T-helper 1 cell treated with Interleukin-12 subunit alpha and Interleukin-12 subunit beta and Interleukin-4 antibody, amounts not matched to agents 30 μg/mL and 1 μg/mL, for 36 hours (primary cell): ENCODE measurements at regions not wholly inside any gene's neighbourhood (a gene's known extent, or its start where the extent isn't known, plus 50 kb on each side); places are given as distances from the start of the nearest gene placed in this dataset.
"Not testable (repeated sequence)": the region's sequence is repeated elsewhere in the genome, so short reads cannot be mapped to it uniquely, and the experiment has no call there.

ENCODE experiments used
- H3K27ac Mint-ChIP-seq: one replicate; pipeline ENCODE4 v1.8.0; 2021; ENCODE audit warnings: mild to moderate bottlenecking, mixed read lengths
- H3K27me3 Mint-ChIP-seq: one replicate; pipeline ENCODE4 v1.8.0; 2021; ENCODE audit warnings: low read depth, mixed read lengths
- H3K36me3 Mint-ChIP-seq: one replicate; pipeline ENCODE4 v1.8.0; 2021; ENCODE audit warnings: low read depth, mixed read lengths
- H3K4me1 Mint-ChIP-seq: one replicate; pipeline ENCODE4 v1.8.0; 2021; ENCODE audit warnings: low read depth, mixed read lengths
- H3K4me3 Mint-ChIP-seq: one replicate; pipeline ENCODE4 v1.8.0; 2021; ENCODE audit warnings: mild to moderate bottlenecking, moderate library complexity, mixed read lengths
- H3K9me3 Mint-ChIP-seq: one replicate; pipeline ENCODE4 v1.8.0; 2021; ENCODE audit warnings: mixed read lengths

DNA sequence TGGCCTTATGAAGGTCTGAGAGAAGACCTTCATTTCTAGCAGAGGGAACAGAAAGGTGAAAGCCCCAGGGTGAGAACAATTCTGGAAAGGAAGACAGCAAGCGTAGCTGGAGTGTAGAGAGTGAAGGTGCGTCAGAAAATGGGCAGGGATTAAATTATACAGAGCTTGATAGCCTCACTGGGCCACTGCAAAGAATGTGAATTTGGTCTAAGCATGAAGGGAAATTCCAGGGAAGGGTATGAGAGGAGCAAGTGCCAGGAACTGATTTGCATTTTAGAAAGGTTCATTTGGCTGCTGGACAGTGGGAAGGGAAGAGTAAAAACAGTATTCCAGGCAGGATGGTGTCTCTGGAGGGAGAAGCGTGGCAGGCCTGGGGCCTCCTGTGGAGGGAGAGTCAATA is 274.1 kb upstream of the ASIC2 start:
- H3K27ac Mint-ChIP-seq: no peak overlapping the region
- no peaks in the 10 kb centered on the region for H3K27me3 Mint-ChIP-seq
- H3K9me3 Mint-ChIP-seq: no peaks in the 10 kb centered on the region
- H3K36me3 Mint-ChIP-seq: no peaks in the 10 kb centered on the region
- H3K4me3 Mint-ChIP-seq: no peak overlapping the region
- H3K4me1 Mint-ChIP-seq: no peaks in the 10 kb centered on the region

DNA sequence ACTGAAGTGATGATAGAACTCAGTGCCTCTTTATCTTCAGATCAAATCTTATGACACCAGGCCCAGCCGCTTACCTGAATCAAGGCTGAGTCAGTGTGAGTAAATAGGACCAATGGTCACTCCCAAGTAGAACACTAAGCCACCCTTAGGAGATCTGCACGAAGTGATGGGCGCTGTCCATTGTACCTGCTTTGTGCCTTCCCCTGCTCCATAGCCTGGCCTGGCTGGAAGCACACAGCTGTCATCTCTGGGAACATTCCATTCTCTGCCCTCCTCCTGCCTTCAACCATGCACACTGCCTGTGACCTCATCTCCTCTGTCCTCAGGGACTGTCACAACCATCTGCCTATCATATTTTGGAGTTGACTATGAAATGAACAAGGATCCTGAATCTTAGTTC is 279.5 kb upstream of the ASIC2 start:
- Mint-ChIP-seq H3K27me3 (no peaks in the 10 kb centered on the region), H3K27ac (no peak overlapping the region)

DNA sequence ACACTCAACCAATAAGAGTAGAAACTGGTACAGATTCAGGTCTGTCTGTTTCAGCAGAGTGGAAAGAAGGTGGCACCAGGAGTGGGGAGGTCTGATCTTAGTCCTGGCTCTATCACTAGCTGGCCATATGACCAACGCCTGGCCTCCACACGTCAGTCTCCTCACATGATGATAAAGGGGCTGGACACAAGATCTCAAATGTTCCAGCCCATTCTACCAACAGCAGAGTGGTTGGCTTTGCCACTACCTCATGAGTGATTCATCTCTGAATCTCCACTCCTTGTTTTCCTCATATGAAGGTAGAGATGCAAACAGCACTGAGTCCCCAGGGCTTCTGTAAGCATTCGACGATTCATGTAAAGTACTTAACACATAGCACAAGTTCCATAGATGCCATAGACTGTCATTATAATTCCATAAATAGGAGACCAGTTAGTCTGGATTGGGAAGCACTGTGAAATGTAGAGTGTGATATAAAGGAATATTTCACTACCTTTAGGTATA is 281.9 kb upstream of the ASIC2 start:
- H3K9me3 Mint-ChIP-seq: no peaks in the 10 kb centered on the region
- H3K4me1 Mint-ChIP-seq: no peaks in the 10 kb centered on the region
- H3K27me3 Mint-ChIP-seq: no peaks in the 10 kb centered on the region
- no peak overlapping the region for H3K27ac Mint-ChIP-seq
- H3K36me3 Mint-ChIP-seq: no peaks in the 10 kb centered on the region
- H3K4me3 Mint-ChIP-seq: no peak overlapping the region

More for the DNA sequence above, 279.5 kb upstream of the ASIC2 start:
- Mint-ChIP-seq H3K4me3 (no peak overlapping the region), H3K36me3 (no peaks in the 10 kb centered on the region), H3K4me1 (no peaks in the 10 kb centered on the region), H3K9me3 (no peaks in the 10 kb centered on the region)

DNA sequence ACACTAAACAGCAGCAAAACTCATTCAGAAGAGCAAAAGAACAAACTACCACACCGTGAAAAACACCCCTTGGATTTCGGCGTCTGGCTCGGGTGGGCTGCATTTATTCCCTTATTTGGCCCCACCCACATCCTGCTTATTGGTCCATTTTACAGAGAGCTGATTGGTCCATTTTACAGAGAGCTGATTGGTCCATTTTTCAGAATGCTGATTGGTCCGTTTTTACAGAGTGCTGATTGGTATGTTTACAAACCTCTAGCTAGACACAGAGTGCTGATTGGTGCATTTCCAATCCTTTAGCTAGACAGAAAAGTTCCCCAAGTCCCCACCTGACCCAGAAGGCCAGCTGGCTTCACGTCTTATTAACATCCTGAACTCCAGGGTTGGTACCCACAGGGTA is 286.6 kb upstream of the ASIC2 start:
- H3K27me3 Mint-ChIP-seq, H3K4me1 Mint-ChIP-seq, H3K4me3 Mint-ChIP-seq, H3K9me3 Mint-ChIP-seq, H3K36me3 Mint-ChIP-seq, H3K27ac Mint-ChIP-seq: not testable (repeated sequence)

DNA sequence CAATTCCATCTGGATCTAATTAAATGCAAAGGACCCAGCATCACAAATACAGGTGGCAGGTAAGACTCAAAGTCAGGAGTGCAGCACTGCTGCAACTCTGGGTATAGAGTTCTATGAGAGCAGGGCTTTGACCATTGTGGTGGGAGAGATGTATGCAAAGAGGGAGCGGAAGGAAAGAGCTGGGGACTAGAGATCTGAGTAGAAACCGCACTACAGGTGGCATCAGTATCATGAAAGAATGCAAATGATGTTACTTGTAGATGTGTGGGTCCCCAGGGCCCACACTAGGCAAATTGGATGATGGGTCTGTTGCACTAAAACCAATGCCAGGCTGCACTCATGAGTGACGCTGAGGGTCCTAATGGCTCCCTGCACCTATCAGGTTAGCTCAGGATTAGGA is 287.1 kb upstream of the ASIC2 start:
- Mint-ChIP-seq H3K27me3 (no peaks in the 10 kb centered on the region), H3K4me3 (no peak overlapping the region), H3K9me3 (no peaks in the 10 kb centered on the region), H3K36me3 (no peaks in the 10 kb centered on the region), H3K27ac (no peak overlapping the region), H3K4me1 (no peaks in the 10 kb centered on the region)

DNA sequence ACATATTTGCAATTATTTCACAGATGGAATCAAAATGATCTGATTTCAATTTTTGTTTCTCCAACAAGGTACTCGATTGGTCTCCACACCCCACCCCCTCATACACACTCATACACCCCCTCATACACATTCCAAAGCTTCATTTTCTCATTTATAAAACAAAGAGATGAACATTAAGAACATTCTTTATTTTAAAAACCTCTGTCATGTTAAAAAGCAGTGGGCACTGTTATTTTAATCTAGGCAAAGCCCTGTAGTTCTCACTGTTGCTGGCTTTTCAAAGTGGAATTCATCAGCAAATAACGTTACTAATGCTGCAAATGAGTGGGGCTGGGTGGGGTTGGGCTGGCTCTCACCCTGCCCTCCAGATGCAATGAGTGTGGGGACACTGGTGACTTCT is 289.6 kb upstream of the ASIC2 start:
- no peak overlapping the region for H3K4me3 Mint-ChIP-seq
- H3K27me3 Mint-ChIP-seq: no peaks in the 10 kb centered on the region
- no peaks in the 10 kb centered on the region for H3K36me3 Mint-ChIP-seq
- H3K4me1 Mint-ChIP-seq: no peaks in the 10 kb centered on the region
- H3K9me3 Mint-ChIP-seq: no peaks in the 10 kb centered on the region
- no peak overlapping the region for H3K27ac Mint-ChIP-seq

DNA sequence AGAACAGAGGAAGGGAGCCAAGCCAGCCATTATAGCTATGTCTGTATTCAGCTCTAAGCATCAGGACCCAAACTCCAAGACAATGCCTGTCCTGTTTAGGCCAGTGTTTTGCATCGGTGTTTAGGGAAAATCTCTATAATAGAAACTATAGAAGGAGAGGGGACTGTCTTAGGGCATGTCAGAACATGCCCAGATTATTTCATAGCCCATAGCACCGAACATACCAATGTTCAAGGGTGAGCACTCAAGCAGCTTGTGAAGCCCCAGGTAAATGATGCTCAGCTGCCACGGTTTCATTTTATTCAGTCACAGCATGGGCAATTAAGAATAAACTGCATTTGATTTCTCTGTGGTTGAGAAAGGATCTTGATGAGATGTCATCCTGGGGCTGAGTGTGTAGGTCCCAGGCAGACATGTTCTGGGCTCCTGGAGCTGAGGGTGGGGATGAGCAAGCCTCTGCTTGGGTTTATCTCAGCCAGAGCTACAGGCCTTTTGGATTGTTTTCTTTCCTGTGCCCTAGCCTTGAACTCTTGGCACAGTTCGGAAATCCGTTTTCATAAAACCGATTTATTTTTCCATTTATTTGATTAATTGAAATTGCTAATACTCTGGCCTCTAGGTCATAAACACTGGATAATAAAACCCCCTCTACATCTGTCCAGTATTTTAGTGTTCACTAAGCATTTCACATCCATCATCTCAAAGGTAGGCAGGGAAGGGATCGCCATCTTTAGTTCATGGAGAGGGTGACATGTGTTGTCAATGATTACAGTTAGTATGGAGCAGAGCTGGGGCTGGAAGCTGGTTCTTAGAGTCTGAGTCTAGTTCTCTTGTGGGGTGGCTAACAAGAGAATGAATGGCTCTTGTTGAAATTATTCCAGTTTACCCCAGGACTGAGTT is 290.7 kb upstream of the ASIC2 start:
- H3K9me3 Mint-ChIP-seq: no peaks in the 10 kb centered on the region
- no peak overlapping the region for H3K4me3 Mint-ChIP-seq
- H3K4me1 Mint-ChIP-seq: no peaks in the 10 kb centered on the region
- no peak overlapping the region for H3K27ac Mint-ChIP-seq
- peaks cover 4% of the 10 kb centered on the region for H3K27me3 Mint-ChIP-seq
- no peaks in the 10 kb centered on the region for H3K36me3 Mint-ChIP-seq

DNA sequence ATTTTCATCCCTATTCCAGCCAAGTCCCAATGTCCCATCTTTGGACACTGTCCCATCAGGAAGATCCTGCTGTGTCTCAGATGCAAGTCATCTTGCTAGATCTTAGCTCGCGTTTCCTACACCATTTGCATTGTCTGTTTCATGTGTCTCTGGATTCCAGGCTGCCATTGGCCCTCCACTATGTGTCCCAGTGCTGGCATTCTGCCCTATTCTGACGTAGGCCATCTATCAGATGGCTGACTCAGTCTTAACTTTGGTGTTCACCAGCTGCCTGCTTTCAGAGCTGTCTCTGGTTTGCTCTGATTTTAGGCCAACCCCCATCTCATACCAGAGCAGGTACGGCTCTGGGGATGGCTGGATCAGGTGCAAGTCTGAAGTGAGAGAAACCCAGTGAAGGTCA is 300.9 kb upstream of the ASIC2 start:
- no peak overlapping the region for H3K27ac Mint-ChIP-seq
- H3K4me1 Mint-ChIP-seq: no peaks in the 10 kb centered on the region
- no peaks in the 10 kb centered on the region for H3K27me3 Mint-ChIP-seq
- no peaks in the 10 kb centered on the region for H3K9me3 Mint-ChIP-seq
- no peaks in the 10 kb centered on the region for H3K36me3 Mint-ChIP-seq
- H3K4me3 Mint-ChIP-seq: no peak overlapping the region

DNA sequence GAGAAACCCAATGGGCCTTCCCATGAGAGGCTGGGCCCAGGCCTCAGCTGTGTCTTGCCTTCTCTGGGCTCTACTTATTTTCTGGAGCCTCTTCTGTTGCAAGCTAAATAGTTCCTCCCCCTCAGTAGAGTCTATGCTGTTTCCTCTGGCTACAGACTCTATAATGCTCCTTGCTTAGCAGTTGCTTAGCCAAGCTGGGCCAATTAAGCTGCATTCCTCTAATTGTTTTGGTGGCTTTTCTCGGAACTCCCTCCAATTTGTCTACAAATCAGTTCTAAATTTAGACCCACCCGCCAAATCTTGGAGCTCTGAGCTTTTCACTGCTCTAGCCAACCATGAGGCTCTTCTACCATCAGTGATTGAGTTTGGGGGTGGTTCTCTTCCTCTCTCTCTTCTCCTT is 302.7 kb upstream of the ASIC2 start:
- Mint-ChIP-seq H3K36me3 (no peaks in the 10 kb centered on the region), H3K9me3 (no peaks in the 10 kb centered on the region), H3K27ac (no peak overlapping the region), H3K27me3 (no peaks in the 10 kb centered on the region), H3K4me1 (no peaks in the 10 kb centered on the region), H3K4me3 (no peak overlapping the region)

DNA sequence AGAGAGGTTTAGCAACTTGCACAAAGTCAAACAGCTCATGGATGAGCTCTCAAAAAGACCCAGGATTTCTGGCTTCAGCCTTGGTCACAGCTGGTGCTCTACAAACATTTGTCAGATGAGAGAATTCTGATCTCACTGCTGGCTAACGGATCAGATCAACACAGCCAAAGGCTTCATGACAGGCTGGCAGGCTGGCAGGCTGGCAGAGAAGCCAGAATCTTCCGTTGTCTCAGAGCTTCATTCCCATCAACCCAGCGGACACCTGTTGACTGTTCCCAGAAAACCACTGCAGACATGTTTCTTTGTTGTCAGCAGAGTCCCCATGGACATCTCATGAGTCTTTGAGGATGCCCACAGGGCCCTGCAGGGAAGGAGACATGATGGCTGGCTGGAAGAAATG is 303.8 kb upstream of the ASIC2 start:
- no peak overlapping the region for H3K27ac Mint-ChIP-seq
- H3K27me3 Mint-ChIP-seq: no peaks in the 10 kb centered on the region
- H3K9me3 Mint-ChIP-seq: no peaks in the 10 kb centered on the region
- no peak overlapping the region for H3K4me3 Mint-ChIP-seq
- no peaks in the 10 kb centered on the region for H3K4me1 Mint-ChIP-seq
- H3K36me3 Mint-ChIP-seq: no peaks in the 10 kb centered on the region

DNA sequence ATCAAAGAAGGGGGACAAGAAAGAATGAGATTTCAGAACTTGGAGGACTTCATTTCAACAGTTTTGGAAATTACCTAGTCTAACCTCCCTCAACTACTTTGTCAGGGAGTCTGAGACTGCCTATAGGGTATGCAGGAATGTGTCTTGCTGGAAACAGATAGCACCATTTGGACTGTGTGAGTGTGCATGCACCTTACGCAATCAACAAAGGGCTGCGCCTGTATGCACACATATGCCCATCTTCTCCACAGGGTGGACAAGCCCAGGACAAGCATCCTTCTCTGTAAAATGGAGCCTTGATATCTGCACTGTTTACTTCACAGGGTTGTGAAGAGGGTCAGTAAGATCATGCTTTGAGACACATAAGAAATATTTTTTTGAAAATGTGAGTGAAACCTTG is 305.7 kb upstream of the ASIC2 start:
- Mint-ChIP-seq H3K36me3 (no peaks in the 10 kb centered on the region), H3K4me1 (no peaks in the 10 kb centered on the region), H3K27me3 (no peaks in the 10 kb centered on the region), H3K9me3 (no peaks in the 10 kb centered on the region), H3K27ac (no peak overlapping the region), H3K4me3 (no peak overlapping the region)

DNA sequence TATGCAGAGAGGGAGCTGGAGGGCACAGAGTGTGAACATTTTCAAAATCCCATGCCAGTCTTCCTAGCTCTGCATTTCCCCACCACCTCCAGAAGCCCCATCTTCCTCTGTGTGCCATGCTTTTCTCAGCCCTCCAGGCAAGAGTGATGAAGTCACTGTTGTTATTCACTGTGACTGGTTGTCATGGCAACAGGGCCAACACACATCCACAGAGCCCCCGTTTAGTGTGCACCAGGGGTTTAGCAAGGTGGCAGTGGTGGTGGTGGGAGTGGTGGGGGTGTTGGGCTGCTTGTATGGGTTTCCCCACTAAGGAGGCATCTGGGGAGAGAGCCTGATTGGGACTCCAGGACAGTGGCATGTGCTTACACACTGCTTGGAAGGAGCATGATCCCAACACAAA is 309.9 kb upstream of the ASIC2 start:
- H3K4me1 Mint-ChIP-seq: no peaks in the 10 kb centered on the region
- H3K9me3 Mint-ChIP-seq: no peaks in the 10 kb centered on the region
- no peaks in the 10 kb centered on the region for H3K36me3 Mint-ChIP-seq
- H3K4me3 Mint-ChIP-seq: no peak overlapping the region
- no peak overlapping the region for H3K27ac Mint-ChIP-seq
- no peaks in the 10 kb centered on the region for H3K27me3 Mint-ChIP-seq

DNA sequence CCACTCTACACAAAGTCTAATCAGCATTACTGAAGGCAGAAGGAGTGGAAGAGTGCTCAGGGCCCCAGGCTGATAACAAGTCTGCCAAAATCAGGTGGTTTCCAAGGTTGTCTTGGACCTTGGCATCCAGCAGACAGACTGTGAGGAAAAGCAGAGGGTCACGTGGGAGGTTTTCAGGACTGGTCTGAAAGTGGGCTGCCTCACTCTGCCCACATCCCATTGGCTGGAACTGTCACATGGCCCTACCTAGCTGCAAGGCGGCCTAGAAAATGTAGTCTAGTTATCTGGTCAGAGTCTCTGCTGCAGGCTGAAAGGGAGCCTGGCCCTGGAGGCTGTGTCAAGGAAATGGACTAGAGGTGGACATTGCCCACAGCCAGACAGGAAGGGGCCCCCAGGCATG is 310.7 kb upstream of the ASIC2 start:
- no peaks in the 10 kb centered on the region for H3K9me3 Mint-ChIP-seq
- H3K27me3 Mint-ChIP-seq: no peaks in the 10 kb centered on the region
- H3K27ac Mint-ChIP-seq: no peak overlapping the region
- no peaks in the 10 kb centered on the region for H3K4me1 Mint-ChIP-seq
- H3K36me3 Mint-ChIP-seq: no peaks in the 10 kb centered on the region
- H3K4me3 Mint-ChIP-seq: no peak overlapping the region

DNA sequence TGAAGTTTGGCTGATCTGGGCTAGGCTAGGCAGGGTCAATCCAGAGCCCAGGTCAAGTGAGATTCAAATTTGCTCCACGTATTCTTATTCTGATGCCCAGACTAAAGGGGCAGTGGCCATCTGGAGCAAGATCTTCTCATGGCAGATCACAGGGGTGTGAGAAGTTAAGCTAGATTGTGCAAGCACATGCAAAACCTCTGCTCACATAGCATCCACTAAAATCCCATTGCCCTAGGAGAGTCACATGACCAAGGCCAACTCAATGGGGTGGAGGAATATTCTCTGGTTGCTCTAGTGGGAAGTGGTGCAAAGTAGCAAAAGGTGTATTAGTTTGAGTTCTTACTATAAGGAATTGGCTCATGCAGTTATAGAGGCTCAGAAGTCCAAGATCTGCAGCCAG is 318.4 kb upstream of the ASIC2 start:
- Mint-ChIP-seq H3K9me3 (no peaks in the 10 kb centered on the region), H3K36me3 (no peaks in the 10 kb centered on the region), H3K4me3 (no peak overlapping the region), H3K27me3 (no peaks in the 10 kb centered on the region), H3K27ac (no peak overlapping the region), H3K4me1 (no peaks in the 10 kb centered on the region)

DNA sequence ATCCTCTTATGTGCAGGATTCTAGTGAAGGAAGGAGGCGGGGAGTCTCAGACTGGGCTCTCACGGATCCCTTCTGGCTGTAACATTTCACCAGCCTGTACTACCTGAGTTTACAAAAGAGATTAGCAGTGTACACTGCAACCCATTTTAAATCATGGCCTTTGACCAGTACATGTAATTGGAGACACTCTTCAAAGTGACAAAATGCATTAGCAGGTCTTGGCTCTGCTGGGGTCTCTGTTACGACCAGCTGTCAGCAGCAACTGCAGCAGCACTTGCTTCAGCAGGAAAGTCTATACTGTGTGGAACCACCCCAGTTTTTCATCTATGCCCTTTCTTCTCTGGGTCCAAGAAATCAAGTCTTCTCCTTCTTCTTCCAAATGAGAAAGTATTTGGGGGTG is 322.8 kb upstream of the ASIC2 start:
- H3K27me3 Mint-ChIP-seq: peaks cover 5% of the 10 kb centered on the region
- H3K36me3 Mint-ChIP-seq: no peaks in the 10 kb centered on the region
- H3K27ac Mint-ChIP-seq: no peak overlapping the region
- H3K4me3 Mint-ChIP-seq: no peak overlapping the region
- no peaks in the 10 kb centered on the region for H3K4me1 Mint-ChIP-seq
- no peaks in the 10 kb centered on the region for H3K9me3 Mint-ChIP-seq
